ENCODE measurements at regions not wholly inside any gene's neighbourhood (a gene's known extent, or its start where the extent isn't known, plus 50 kb on each side); places are given as distances from the start of the nearest gene placed in this dataset.

GRCh38 chr6:93932175-93932574, 512.8 kb upstream of the EPHA7 start:
- TF ChIP-seq CTCF (IDR thresholded peaks at IDR 0.05; ENCODE audit: poor library complexity, severe bottlenecking) (no peak), MXI1 (conservative IDR thresholded peaks at IDR 0.05; ENCODE audit: poor library complexity, severe bottlenecking) (no peak), EZH2 (IDR thresholded peaks at IDR 0.05; ENCODE audit: borderline replicate concordance, insufficient read depth, low read length, poor library complexity, severe bottlenecking) (no peak), SMC3 (conservative IDR thresholded peaks at IDR 0.05; ENCODE audit: poor library complexity) (no peak), TAF1 (IDR thresholded peaks at IDR 0.05; ENCODE audit: low read depth) (no peak)

Data from neural cell (in vitro differentiated cells).